Right lobe of liver (tissue), 6 donors: ENCODE measurements at regions not wholly inside any gene's neighbourhood (a gene's known extent, or its start where the extent isn't known, plus 50 kb on each side); places are given as distances from the start of the nearest gene placed in this dataset.

Experiments used
- ATAC-seq, 4 donors: fragments of 200-7000 bp; cut with Tn5 transposase; one replicate each; pipeline ENCODE4 v1.9.1; 2020; ENCODE audit warnings: mild to moderate bottlenecking in 4 of 4, moderate library complexity in 4 of 4
- DNase-seq, 3 donors: peaks; one replicate each; pipeline ENCODE4 v3.0.0-alpha.2; 2020
- H3K27ac ChIP-seq, 3 donors: fragments of 200-600 bp; one replicate each; pipeline ENCODE4 v1.8.0; 2022
- H3K27me3 ChIP-seq, 2 donors: fragments of 200-600 bp; one replicate each; pipeline ENCODE4 v1.8.0; 2022
- H3K36me3 ChIP-seq, 4 donors: fragments of 200-600 bp; sonication (generic) in 1 of 4; one replicate each; pipeline versions ENCODE4 v1.5.1 to v1.8.0; 2017 to 2022; ENCODE audit warnings: control low read depth in 1 of 4
- H3K4me1 ChIP-seq, 4 donors: fragments of 200-600 bp; sonication (generic) in 1 of 4; one replicate each; pipeline versions ENCODE4 v1.5.1 to v1.8.0; 2017 to 2022; ENCODE audit warnings: control low read depth in 1 of 4
- H3K4me3 ChIP-seq, 3 donors: fragments of 200-600 bp; one replicate each; pipeline ENCODE4 v1.8.0; 2022
- H3K9me3 ChIP-seq, 4 donors: fragments of 200-600 bp; sonication (generic) in 1 of 4; one replicate each; pipeline versions ENCODE4 v1.5.1 to v1.8.0; 2017 to 2022; ENCODE audit warnings: control low read depth in 1 of 4
- POLR2A ChIP-seq: fragments of 450-650 bp; IDR thresholded peaks from one replicate; pipeline ENCODE4 v1.6.1; 2017; ENCODE audit warnings: antibody characterized with exemption, mild to moderate bottlenecking
- WGBS: methylation state at CpG from one replicate; pipeline ENCODE4 v1.1.6; 2018; ENCODE audit warnings: low coverage, low lambda C conversion rate; ENCODE audit not compliant: insufficient coverage; ENCODE audit errors: missing lambda C conversion rate; 5-methylcytosine and 5-hydroxymethylcytosine counted together
- intact Hi-C, 2 donors: fragments of 100-400 bp; cut with DNase I; formaldehyde crosslinking; loops; one replicate each; pipeline versions ENCODE4 v1.11.2 to v1.14.1; 2022
- TF ChIP-seq, protein P1 (sequence below), 4 donors: fragments of 200-600 bp in 3 of 4; fragments of 450-650 bp in 1 of 4; IDR thresholded peaks; one replicate each; pipeline versions ENCODE4 v1.5.1 to v1.8.0; 2016 to 2022; ENCODE audit warnings: antibody characterized with exemption in 4 of 4, mild to moderate bottlenecking in 2 of 4
- donor health status: DM: no; HTN: yes; CAD: no.
- donor health status: DM: no; HTN: no; CAD: no.
- donor health status: DM: no; HTN: no; CAD: no.
- donor health status: DM: no; HTN: yes; CAD: no.
- donor health status: DM: no; HTN: yes; CAD: no.

DNA sequence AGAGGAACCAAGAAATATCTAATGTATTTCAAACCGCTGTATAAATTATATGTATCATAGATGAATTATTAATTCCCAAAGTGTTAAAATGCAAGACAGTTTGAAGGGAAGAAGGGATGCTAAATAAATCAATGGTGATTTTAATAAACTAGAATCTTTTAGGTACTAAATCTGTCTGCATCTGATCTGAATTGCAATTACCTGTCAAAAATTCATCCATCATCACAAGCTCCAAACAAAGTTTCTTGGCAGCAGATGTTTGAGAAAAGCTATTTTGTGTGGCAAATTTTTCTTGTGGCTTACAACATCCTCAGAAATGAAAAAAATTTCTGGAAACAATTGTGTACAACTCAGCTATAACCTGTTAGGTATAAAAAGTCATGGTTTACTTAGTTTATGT, 816.0 kb upstream of the NDST4 start:
- no peaks in the 10 kb centered on the region for H3K4me1 ChIP-seq
- intact Hi-C loops = no loop called here
- TF ChIP-seq, protein P1, sequence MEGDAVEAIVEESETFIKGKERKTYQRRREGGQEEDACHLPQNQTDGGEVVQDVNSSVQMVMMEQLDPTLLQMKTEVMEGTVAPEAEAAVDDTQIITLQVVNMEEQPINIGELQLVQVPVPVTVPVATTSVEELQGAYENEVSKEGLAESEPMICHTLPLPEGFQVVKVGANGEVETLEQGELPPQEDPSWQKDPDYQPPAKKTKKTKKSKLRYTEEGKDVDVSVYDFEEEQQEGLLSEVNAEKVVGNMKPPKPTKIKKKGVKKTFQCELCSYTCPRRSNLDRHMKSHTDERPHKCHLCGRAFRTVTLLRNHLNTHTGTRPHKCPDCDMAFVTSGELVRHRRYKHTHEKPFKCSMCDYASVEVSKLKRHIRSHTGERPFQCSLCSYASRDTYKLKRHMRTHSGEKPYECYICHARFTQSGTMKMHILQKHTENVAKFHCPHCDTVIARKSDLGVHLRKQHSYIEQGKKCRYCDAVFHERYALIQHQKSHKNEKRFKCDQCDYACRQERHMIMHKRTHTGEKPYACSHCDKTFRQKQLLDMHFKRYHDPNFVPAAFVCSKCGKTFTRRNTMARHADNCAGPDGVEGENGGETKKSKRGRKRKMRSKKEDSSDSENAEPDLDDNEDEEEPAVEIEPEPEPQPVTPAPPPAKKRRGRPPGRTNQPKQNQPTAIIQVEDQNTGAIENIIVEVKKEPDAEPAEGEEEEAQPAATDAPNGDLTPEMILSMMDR (IDR thresholded peaks at IDR 0.05) = no peak
- TF ChIP-seq POLR2A = no peak
- no peaks in the 10 kb centered on the region for H3K9me3 ChIP-seq
- H3K4me3 ChIP-seq = no peak overlapping the region
- WGBS = 67% methylated on average over 1 of the region's 1 CpG
- ATAC-seq (no peak), DNase-seq (no peak)
- no peak overlapping the region for H3K27ac ChIP-seq
- H3K27me3 ChIP-seq = no peaks in the 10 kb centered on the region
- no peaks in the 10 kb centered on the region for H3K36me3 ChIP-seq

- Histone ChIP-seq H3K27me3 (no peaks in the 10 kb centered on the region), H3K4me3 (no peak overlapping the region), H3K9me3 (no peaks in the 10 kb centered on the region), H3K27ac (no peak overlapping the region), H3K36me3 (no peaks in the 10 kb centered on the region), H3K4me1 (no peaks in the 10 kb centered on the region)
- TF ChIP-seq, protein P1 (IDR thresholded peaks at IDR 0.05) = no peak
- TF ChIP-seq POLR2A = no peak
- DNase-seq = no peak
- intact Hi-C loops = no loop called here
- ATAC-seq = no peak
- WGBS = 57% methylated on average over 2 of the region's 5 CpGs
Measured at GRCh38 chr4:115927382-115927781, 814.0 kb upstream of the NDST4 start.

GRCh38 chr4:115923152-115923551, 809.7 kb upstream of the NDST4 start:
- no peak overlapping the region for H3K27ac ChIP-seq
- ATAC-seq = no peak
- H3K36me3 ChIP-seq = no peaks in the 10 kb centered on the region
- no peaks in the 10 kb centered on the region for H3K9me3 ChIP-seq
- WGBS = 36% methylated on average over 1 of the region's 1 CpG
- H3K4me3 ChIP-seq = no peak overlapping the region
- H3K4me1 ChIP-seq = no peaks in the 10 kb centered on the region
- intact Hi-C loops = no loop called here
- TF ChIP-seq, protein P1 (IDR thresholded peaks at IDR 0.05) = no peak
- TF ChIP-seq POLR2A = no peak
- no peaks in the 10 kb centered on the region for H3K27me3 ChIP-seq
- DNase-seq = no peak

DNA sequence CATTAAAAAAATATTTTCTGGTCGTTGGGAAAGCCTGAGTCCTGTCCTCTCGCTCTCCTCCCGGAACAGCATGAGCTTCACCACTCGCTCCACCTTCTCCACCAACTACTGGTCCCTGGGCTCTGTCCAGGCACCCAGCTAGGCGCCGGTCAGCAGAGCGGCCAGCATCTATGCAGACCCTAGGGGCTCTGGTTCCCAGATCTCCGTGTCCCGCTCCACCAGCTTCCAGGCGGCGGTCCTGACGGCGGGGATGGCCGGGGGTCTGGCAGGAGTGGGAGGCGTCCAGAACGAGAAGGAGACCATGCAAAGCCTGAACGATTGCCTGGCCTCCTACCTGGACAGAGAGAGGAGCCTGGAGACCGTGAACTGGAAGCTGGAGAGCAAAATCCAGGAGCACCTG, 807.2 kb upstream of the NDST4 start:
- no peaks in the 10 kb centered on the region for H3K36me3 ChIP-seq
- H3K27me3 ChIP-seq = no peaks in the 10 kb centered on the region
- H3K9me3 ChIP-seq = no peaks in the 10 kb centered on the region
- ATAC-seq = no peak
- no peak overlapping the region for H3K27ac ChIP-seq
- no peaks in the 10 kb centered on the region for H3K4me1 ChIP-seq
- intact Hi-C loops = no loop called here
- DNase-seq = no peak
- 78% methylated on average over 7 of the region's 18 CpGs for WGBS
- TF ChIP-seq POLR2A = no peak
- TF ChIP-seq, protein P1 (IDR thresholded peaks at IDR 0.05) = no peak
- no peak overlapping the region for H3K4me3 ChIP-seq

DNA sequence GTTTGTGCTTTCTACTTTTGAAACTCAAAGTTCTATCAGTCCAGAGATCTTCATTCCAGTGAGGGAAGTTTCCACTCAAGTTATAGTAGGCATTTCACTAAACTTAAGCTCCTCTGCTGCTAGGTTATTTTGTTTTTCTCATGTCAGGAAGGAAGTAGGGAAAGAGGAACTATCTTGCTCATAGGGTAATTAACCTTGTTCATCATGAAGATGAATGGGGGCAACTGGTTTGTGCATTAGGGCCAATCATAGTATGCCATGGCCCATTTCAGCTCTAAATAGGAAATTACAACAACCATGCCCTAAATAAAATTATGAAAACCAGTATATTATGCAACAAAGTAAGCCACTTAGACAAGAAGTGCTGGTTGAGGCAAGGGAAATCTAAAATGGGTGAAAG, 804.7 kb upstream of the NDST4 start:
- no peaks in the 10 kb centered on the region for H3K9me3 ChIP-seq
- no peak for TF ChIP-seq POLR2A
- TF ChIP-seq, protein P1 (IDR thresholded peaks at IDR 0.05) = no peak

More for the DNA sequence above, 804.7 kb upstream of the NDST4 start:
- Histone ChIP-seq H3K27me3 (no peaks in the 10 kb centered on the region), H3K27ac (no peak overlapping the region), H3K4me3 (no peak overlapping the region), H3K4me1 (no peaks in the 10 kb centered on the region), H3K36me3 (no peaks in the 10 kb centered on the region)
- intact Hi-C loops = no loop called here
- DNase-seq (no peak), ATAC-seq (no peak)
